ENCODE measurements at regions not wholly inside any gene's neighbourhood (a gene's known extent, or its start where the extent isn't known, plus 50 kb on each side); places are given as distances from the start of the nearest gene placed in this dataset.

DNA sequence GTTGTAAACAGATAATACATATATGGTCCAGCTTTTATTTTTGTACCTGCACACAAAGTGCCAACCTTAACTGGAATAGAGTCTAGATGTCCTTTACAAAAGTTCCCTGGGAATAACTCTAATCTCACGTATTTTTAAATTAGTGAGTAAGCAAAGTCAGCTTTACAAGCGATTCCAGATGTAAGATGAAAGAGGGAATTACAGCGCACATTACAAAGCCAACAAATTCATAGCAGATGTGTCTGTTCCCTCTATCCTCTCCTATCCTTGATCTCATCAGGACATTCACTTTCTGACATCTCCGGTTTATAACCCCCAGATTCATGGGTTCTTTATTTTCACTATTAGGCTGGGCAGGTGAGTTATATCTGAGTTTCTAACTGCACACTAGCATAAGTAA lies 406.8 kb upstream of the ZNF385D start:
- intact Hi-C loops (cut with DNase I): no loop called here
- DNase-seq (ENCODE audit: missing footprints) (no peak), ATAC-seq (no peak)

DNA sequence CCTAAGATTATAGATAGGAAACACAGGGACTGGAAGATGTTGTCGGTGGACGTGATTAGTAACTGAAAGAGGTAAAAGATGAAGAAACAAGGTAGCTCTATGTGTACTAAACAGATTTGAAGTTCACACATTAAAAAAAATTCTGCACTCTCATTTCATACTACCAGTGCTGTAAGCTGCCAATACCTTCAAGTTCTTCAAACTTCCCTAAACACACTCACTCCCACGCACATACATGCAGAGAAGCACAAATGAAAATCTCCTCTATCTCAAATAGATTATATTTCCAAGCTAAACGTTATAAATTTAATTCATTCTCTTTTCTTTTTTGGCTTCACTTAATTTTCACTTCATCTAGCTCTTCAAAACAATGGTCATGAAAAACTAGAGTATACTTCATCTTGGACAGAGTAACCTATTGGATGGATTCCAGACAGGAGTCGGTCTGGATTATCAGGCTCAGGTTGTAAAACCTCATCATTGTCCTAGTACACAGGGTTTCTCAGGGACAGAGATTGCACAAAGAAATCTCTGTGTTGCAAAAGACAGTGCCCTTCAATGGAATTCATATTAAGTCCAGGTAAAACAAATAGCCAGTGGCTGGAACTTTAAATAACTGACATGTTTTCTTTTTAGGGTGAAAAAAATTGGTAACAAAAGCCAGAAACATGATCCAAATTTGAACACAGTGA lies 408.1 kb upstream of the ZNF385D start:
- intact Hi-C loops (cut with DNase I): no loop called here
- ATAC-seq: no peak
- no peak for DNase-seq (ENCODE audit: missing footprints)

DNA sequence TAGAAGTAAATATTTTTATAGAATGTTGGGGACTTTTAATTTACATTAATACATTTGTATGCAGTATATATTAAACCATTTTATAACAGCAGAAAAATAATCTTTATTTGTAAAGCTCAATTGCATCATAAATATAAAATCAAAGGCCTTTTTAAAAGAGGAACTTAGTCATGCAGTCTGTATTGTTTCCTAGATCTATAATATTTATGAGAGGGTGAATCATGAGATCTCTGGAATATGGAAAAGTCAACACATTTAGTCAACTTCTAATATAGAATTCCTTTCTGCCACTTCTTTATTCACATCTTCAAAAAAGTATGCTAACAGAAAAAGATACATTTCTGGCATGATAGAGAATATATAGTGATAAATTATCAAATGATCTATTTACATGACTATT lies 410.3 kb upstream of the ZNF385D start:
- DNase-seq (ENCODE audit: missing footprints): no peak
- no peak for ATAC-seq
- intact Hi-C loops (cut with DNase I): no loop called here

DNA sequence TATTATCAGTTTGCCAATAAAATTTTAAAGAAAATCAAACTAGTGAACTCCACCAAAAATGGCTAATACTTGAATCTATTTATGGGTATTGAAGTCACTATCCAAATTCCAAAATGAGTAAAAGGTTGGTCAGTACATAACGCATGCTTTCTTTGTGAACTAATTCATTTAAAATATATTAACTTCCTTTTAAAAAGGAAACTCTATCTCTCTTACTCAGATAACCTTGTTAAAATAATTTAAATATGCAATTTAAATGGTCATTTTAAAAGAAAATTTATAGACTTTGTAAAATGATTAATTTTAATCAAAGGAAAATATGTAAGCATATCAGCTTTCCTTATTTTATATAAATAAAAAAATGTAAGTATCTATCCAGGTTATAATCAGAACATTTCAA lies 419.4 kb upstream of the ZNF385D start:
- intact Hi-C loops (cut with DNase I): no loop called here
- ATAC-seq (no peak), DNase-seq (ENCODE audit: missing footprints) (no peak)

DNA sequence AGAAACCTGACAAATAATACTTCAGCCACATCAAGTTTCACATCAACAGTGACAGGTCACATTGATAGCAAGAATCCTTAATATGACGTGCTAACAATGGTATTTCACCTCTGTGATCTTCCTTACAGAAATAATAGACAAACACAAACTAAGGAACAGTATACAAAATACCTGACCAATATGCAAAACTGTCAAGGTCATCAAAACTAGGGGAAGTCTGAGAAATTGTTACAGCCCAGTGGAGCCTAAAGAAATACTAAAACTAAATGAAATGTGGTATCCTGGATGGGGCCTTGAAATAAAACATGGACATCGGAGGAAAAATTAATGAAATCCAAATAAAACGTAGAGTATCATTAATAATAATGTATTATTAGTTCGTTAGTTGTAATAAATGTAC lies 422.0 kb upstream of the ZNF385D start:
- ATAC-seq (no peak), DNase-seq (ENCODE audit: missing footprints) (no peak)
- intact Hi-C loops (cut with DNase I): no loop called here

DNA sequence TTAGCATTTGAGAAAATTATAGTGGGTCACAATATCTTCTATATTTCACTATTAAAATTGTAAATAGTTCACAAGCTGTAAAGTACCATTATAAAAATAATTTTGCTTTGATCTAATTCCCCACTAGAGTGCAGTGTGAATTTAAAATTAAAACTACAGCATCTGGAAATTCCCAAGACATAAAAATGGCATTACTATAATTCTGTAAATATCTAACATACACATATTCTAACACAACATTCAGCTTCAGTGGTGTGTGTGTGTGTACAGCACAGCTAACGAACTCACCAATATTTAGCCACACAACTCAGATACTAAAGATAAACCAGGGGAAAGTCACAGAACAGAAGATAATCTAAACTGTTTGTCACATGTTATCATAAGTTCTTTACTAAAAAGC lies 424.9 kb upstream of the ZNF385D start:
- intact Hi-C loops (cut with DNase I): no loop called here
- ATAC-seq: no peak
- DNase-seq (ENCODE audit: missing footprints): no peak

DNA sequence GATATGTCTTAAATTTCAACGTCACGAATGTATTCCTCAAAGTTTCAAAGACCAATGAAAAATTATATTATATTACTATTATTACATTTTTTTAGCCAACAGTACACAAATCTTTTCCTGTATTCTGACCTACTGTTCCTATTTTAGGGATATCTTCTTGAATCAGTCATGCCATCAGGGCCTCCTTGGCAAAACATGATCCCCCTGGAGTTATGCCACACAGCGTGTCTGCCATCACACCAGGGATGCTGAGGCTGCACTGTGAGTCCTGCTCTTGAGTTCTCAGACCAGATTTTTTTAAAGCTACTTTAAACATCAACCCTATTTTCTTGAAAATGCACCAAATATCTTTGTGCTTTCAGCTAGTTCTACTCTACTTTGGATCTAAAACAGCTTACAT lies 425.9 kb upstream of the ZNF385D start:
- ATAC-seq: no peak
- intact Hi-C loops (cut with DNase I): no loop called here
- no peak for DNase-seq (ENCODE audit: missing footprints)

DNA sequence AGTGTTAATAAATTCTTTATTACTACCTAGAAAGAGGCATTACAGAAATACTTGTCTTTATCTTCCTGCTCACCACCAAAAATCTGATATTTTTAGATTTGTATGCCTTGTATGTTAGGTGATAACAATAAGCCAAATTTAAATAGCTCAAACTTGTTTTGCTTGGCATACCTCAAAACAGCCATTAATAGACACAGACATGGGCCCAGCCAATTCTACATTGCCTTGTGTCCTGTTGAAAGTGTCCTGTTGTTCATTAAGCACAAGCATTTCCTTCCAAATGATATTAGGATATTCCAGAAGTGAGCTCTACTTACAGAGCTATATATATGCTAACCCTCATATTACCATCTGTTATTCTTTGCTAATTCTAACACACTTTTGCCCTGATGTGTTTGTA lies 438.6 kb upstream of the ZNF385D start:
- no peak for ATAC-seq
- intact Hi-C loops (cut with DNase I): no loop called here

DNA sequence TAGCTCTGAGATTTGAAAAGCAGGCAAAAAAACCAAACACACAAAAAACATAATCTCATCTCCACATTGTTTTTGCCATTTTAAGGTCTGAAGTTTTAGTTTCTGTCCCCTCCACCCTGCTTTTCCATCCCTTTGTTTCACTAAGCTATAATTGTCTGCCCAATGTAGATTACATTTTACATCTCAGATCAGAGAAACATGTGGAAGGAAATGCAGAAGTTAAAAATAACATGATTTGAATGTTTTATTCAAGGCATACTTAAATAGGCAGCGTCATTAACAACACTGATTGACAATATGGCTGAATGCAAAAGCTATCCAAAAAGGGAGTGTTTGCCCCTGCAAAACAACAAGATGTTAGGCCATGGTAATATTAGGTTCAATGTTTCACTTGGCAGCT lies 448.1 kb upstream of the ZNF385D start:
- intact Hi-C loops (cut with DNase I): no loop called here
- ATAC-seq (no peak), DNase-seq (ENCODE audit: missing footprints) (no peak)

More for the DNA sequence above, 438.6 kb upstream of the ZNF385D start:
- no peak for DNase-seq (ENCODE audit: missing footprints)

DNA sequence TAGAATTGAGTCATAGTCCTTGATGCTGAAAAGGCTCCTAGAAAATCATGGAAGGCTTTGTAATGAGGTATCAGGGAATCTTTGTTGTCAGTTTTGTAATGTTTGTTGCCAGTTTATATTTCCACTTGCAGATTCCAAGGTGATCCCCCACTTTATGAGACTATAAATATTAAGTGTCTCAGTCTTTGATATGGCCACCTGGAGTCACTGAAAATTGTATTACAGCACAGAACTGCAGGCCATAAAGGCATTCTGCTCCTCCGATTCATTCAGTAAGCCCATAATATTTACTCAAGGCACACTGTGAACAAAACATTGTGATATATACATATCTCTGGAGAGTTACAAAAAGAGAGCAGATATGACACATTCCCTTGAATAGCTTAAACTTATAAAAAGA lies 457.8 kb upstream of the ZNF385D start:
- ATAC-seq (no peak), DNase-seq (ENCODE audit: missing footprints) (no peak)
- intact Hi-C loops (cut with DNase I): no loop called here

DNA sequence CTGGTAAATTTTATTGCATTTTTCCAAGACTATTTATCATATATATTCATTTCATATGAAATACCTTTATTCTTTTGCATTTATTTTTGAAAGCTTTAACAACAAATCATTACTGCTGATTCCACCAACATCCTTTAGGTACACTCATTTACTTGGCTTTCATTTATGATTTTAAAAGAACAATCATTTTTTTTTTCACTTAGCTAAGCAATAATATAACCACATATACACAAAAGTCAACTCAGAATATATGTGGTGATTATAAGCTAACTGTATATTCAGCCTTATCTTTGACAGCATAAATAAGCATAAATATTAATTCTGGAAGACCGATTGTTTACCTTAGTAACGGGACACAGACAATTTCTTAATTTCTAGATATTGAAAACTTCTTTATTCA lies 458.6 kb upstream of the ZNF385D start:
- no peak for ATAC-seq
- DNase-seq (ENCODE audit: missing footprints): no peak

DNA sequence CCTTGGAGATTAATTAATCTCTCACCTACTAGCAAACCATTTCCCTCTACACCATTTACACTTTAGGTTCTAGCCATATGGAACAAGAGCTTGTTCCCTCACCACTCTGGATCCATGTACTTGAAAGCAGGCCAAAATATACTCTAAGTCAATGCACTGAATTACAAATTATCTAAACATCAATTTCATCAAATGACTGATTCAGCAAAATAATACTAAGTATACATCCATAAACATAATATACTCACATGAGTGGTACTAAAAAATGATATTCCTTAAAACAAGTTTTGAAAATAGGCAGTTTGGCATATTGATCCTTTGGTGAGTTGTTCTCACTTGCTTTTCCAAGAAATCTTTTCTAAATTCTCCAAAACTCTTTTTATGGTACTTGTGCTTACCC lies 459.7 kb upstream of the ZNF385D start:
- intact Hi-C loops (cut with DNase I): no loop called here
- ATAC-seq (no peak), DNase-seq (ENCODE audit: missing footprints) (no peak)

More for the DNA sequence above, 458.6 kb upstream of the ZNF385D start:
- intact Hi-C loops (cut with DNase I): no loop called here

DNA sequence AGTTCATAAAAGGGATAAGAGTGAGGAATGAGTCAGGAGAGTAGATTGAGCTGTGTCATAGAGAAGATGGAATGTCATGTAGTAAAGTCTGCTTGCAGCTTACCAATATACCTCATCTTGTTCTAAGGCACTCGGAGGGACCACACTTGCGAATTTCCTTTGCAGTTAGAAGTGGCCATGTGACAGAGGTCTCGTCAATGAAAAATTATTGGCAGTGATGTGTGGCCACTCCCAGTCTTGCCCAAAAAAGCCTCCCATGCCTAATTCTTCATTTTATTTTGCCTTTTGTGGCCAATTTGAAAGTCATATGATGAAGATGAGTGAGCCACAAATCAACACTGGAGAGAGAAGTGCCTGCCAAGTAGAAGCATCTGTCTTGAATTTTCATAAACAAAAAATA lies 465.6 kb upstream of the ZNF385D start:
- DNase-seq (ENCODE audit: missing footprints) (no peak), ATAC-seq (no peak)
- intact Hi-C loops (cut with DNase I): no loop called here

DNA sequence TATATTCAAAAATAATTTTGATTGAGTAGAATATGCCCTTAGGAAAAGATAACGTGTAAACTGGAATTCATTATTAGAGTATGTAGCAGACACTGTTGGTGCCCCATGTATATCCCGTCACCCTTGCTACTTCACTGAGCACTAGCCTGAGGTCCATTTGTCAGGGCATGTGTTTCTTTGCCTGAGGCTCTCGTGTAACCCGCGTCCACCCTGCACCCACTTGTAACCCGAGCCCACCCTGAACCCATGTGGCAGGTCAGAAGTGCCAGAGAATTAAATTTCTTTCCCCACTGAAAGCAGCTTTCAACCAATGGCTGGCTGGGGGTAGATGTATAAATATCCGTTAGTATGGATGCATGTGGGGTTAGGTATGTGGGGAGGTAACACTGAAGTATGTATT lies 474.2 kb upstream of the ZNF385D start:
- intact Hi-C loops (cut with DNase I): no loop called here
- no peak for DNase-seq (ENCODE audit: missing footprints)
- no peak for ATAC-seq

DNA sequence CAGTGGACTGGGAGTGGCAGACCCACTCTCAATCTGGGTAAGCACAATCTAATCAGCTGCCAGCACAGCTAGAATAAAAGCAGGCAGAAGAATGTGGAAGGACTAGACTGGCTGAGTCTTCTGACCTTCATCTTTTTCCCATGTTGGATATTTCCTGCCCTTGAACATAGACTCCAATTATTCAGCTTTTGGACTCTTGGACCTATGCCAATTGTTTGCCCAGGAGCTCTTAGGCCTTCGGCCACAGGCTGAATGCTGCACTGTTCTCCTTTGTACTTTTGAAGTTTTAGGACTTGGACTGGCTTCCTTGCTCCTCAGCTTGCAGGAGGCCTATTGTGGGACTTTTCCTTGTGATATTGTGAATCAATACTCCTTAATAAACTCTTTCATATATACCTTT lies 477.7 kb upstream of the ZNF385D start:
- ATAC-seq: no peak
- intact Hi-C loops (cut with DNase I): no loop called here
- DNase-seq (ENCODE audit: missing footprints): no peak

DNA sequence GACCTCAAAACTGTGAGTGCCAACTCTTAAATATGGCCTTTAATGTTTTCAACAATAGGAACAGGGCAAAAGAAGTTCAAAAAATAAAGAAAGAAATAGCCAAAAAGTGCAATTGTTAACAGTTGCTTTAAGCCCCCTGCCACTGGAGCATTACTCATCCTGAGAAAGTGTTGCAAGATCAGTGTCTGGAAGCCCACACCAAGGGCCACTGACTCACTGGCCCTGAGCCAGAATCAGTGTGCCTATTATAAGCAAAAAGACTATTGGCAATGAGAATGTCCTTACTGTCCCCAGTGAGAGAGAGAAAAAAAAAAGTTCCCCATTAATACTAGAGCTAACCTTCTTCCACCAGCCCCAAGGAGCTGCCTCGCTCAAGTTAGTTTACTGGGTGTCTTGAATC lies 480.1 kb upstream of the ZNF385D start:
- DNase-seq (ENCODE audit: missing footprints) (peak; percentile 30), ATAC-seq (no peak)
- intact Hi-C loops (cut with DNase I): no loop called here

DNA sequence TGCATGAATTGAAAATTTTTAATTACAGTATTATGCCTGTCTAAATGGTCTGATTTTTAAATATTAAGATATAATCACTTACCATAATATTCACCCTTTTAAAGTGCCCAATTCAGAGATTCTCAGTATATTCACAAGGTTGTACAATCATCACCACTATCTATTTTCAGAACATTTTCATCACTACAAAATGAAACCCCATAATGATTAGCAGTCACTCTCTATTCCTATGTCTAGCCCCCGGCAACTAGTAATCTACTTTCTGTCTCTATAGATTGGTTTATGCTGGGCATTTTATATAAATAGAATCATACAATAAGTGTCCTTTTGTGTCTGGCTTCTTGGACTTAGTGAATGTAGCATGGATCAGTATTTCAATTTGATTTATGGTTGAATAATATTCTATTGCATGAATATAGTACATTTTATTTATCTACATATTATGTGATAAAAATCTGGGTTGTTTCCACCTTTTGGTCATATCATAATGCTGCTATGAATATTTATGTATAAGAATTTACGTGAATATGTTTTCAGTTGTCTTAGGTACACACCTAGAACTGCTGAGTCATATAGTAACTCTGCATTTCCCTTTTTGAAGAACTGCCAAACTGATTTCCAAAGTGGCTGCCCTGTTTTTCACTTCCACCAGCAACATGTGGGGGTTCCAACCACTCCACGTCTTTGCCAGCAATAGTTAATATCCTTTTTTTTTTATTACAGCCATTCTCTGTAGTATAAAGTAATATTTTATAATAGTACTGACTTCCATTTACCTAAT lies 485.7 kb upstream of the ZNF385D start:
- intact Hi-C loops (cut with DNase I): no loop called here
- ATAC-seq (no peak), DNase-seq (ENCODE audit: missing footprints) (no peak)

DNA sequence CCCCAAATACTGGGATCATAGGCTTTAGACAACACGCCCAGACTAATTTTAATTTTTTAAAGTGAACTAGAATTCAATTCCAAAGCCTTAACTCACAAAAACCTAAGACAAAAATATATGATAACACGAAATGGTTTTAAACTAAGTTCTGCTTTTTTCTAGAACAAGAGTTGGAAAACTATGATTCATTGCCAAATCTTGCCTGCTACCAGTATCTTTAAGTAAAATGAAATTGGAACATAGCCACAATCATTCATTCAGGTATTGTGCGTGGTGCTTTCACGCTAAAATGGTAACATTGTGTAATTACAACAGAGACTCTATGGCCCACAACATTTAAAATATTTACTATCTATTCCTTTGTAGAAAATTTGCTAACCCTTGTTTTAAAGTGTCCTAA lies 488.0 kb upstream of the ZNF385D start:
- ATAC-seq (no peak), DNase-seq (ENCODE audit: missing footprints) (no peak)
- intact Hi-C loops (cut with DNase I): no loop called here

DNA sequence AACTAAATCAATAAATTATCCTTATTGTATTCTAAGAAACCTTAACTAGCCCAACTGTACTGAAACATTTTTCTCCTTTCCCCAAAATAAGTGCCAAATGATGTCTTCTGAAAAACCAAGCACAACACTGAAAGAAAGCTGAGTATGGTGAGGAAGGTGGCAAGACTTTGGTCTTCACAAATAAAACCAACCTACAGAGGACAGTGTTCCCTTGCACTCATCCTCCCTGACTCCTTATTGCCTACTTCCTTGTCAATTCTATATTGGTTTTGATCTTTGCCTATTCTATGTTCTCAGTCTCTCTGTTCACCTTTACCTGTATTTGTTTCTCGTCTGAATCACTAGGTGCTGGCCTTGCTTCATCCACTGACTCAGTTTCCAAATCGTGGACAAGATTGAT lies 490.1 kb upstream of the ZNF385D start:
- no peak for DNase-seq (ENCODE audit: missing footprints)
- no peak for ATAC-seq
- intact Hi-C loops (cut with DNase I): no loop called here

DNA sequence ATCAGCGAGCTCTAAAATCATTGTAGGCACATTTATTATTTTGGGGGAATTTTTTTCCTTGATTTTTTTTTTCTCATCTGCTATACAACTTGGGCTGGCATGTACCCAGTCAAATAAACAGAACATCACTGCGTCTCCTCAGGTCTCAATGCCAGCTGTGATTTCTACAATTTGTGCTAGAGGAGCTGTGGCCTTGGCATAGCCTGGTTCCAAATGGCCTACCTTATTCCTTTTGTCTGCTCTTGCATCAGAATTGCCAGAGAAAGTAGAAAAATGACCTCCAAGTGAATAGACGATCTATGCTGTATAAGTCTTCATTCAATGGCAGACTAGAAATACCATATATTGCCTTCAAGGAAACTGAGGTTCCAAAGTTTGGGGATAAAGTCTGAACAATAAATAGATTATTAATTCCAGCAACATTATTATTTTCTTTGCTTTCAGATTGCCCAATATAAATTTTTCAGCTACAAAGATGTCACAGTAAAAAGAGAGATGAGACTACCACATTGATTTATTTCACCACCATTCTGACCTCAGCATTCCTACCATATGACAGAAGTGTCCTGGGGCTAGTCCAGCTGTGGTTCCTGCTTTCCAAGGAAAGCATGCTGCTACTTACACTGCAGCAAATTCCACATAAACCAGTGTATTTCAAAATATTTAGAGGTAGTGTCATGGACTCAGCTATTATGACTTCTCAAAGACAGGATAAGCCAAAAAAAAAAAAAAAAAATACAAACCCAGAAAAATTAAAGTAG lies 493.9 kb upstream of the ZNF385D start:
- peak; percentile 46 for ATAC-seq
- peak; percentile 37 for DNase-seq (ENCODE audit: missing footprints)
- intact Hi-C loops (cut with DNase I): no loop called here
